ENCODE measurements at regions not wholly inside any gene's neighbourhood (a gene's known extent, or its start where the extent isn't known, plus 50 kb on each side); places are given as distances from the start of the nearest gene placed in this dataset.

DNA sequence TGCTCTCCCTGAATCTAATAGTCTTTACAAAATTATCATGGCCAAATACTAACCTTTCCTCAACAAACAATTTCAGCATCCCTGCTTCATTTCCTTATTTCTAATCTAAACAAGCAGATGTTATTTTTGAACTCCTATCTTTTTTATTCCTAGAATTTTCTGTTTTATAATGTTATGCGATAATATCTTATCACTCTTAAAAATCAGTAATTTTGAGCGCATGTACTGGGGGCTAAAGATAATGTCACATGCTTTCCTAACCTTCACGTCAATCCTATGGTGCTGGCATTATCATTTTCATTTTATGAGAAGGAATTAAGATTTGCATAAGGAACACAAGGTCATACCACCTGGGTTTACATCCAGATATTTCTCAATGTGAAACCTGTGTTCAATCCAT lies 648.0 kb downstream of the BRINP1 start:
- no peak for DNase-seq
- no peaks in the 10 kb centered on the region for H3K36me3 ChIP-seq
- H3K27me3 ChIP-seq (ENCODE audit: low read depth) = no peaks in the 10 kb centered on the region
- no peaks in the 10 kb centered on the region for H3K4me1 ChIP-seq
- intact Hi-C loops (cut with micrococcal nuclease) = no loop called here
- H3K4me3 ChIP-seq = no peak overlapping the region
- H3K9me3 ChIP-seq (replicated peaks) = peaks cover 27% of the 10 kb centered on the region
- no peak overlapping the region for H3K27ac ChIP-seq (replicated peaks)
- TF ChIP-seq, protein P1, sequence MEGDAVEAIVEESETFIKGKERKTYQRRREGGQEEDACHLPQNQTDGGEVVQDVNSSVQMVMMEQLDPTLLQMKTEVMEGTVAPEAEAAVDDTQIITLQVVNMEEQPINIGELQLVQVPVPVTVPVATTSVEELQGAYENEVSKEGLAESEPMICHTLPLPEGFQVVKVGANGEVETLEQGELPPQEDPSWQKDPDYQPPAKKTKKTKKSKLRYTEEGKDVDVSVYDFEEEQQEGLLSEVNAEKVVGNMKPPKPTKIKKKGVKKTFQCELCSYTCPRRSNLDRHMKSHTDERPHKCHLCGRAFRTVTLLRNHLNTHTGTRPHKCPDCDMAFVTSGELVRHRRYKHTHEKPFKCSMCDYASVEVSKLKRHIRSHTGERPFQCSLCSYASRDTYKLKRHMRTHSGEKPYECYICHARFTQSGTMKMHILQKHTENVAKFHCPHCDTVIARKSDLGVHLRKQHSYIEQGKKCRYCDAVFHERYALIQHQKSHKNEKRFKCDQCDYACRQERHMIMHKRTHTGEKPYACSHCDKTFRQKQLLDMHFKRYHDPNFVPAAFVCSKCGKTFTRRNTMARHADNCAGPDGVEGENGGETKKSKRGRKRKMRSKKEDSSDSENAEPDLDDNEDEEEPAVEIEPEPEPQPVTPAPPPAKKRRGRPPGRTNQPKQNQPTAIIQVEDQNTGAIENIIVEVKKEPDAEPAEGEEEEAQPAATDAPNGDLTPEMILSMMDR (IDR thresholded peaks at IDR 0.05; ENCODE audit: borderline replicate concordance) = no peak

DNA sequence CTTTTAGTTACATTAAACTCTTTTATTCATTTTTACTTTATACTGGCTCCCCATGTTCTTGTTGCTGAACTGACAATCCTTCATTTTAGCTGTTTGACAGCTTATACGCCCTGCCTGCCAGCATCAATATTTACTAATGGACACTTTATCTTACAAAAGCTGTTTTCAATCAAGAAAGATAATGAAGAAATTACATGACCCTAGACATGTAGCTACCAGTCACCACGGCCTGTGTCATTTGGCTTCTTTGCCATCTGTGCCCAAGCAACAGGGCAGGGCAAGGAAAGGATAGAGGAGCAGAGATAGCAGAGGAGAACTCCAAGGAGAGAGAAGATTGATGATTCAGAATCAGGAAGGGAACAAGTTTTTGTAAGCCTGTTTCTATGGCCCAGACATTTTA lies 647.3 kb downstream of the BRINP1 start:
- Histone ChIP-seq H3K36me3 (no peaks in the 10 kb centered on the region), H3K27me3 (ENCODE audit: low read depth) (no peaks in the 10 kb centered on the region), H3K9me3 (replicated peaks) (peaks cover 33% of the 10 kb centered on the region), H3K4me3 (no peak overlapping the region), H3K27ac (replicated peaks) (no peak overlapping the region), H3K4me1 (no peaks in the 10 kb centered on the region)
- no peak for DNase-seq
- TF ChIP-seq, protein P1 (IDR thresholded peaks at IDR 0.05; ENCODE audit: borderline replicate concordance) = no peak
- intact Hi-C loops (cut with micrococcal nuclease) = no loop called here

DNA sequence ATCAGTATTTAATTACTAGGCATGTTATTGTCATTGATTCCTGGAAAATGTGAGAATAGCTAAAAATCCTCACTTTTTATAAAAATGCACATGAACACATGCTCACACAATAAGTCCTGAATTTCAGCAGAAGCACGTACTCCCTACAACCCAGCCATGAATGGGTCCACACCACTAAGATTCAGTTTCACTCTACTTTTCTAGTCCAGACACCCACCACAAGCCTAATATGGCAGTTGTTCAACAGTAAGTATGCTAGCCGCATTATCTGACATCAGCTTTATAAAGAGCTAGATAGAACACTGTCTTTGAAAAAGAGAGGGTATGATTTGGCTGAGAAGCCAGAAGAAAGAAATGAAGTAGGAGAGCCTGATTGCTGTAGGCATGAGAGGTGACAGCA lies 639.3 kb downstream of the BRINP1 start:
- Histone ChIP-seq H3K36me3 (no peaks in the 10 kb centered on the region), H3K9me3 (replicated peaks) (peaks cover 26% of the 10 kb centered on the region), H3K4me3 (no peak overlapping the region), H3K27me3 (ENCODE audit: low read depth) (peaks cover 15% of the 10 kb centered on the region), H3K4me1 (no peaks in the 10 kb centered on the region), H3K27ac (replicated peaks) (no peak overlapping the region)
- intact Hi-C loops (cut with micrococcal nuclease) = no loop called here
- TF ChIP-seq, protein P1 (IDR thresholded peaks at IDR 0.05; ENCODE audit: borderline replicate concordance) = no peak
- no peak for DNase-seq

DNA sequence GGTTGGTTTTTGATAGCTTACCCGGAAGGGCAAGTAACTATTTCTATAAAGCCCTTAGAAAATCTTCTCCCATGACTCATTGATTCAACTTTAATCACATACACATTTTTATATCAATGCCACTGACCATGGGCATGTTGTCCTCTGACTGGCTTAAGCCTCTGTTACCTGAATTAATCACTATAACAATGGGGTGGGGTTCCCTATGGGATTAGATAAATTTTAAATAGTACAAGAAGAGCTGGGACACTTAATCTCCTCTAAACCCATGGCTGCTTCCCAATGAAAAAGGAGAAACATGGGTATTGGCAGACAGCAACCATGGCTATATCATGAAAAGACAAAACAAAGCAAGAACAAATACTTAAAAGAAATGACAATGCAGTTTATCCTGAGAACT lies 636.2 kb downstream of the BRINP1 start:
- intact Hi-C loops (cut with micrococcal nuclease) = no loop called here
- TF ChIP-seq, protein P1 (IDR thresholded peaks at IDR 0.05; ENCODE audit: borderline replicate concordance) = no peak
- Histone ChIP-seq H3K27ac (replicated peaks) (no peak overlapping the region), H3K36me3 (no peaks in the 10 kb centered on the region), H3K9me3 (replicated peaks) (peaks cover 33% of the 10 kb centered on the region), H3K4me1 (no peaks in the 10 kb centered on the region), H3K27me3 (ENCODE audit: low read depth) (peaks cover 15% of the 10 kb centered on the region), H3K4me3 (no peak overlapping the region)
- no peak for DNase-seq

DNA sequence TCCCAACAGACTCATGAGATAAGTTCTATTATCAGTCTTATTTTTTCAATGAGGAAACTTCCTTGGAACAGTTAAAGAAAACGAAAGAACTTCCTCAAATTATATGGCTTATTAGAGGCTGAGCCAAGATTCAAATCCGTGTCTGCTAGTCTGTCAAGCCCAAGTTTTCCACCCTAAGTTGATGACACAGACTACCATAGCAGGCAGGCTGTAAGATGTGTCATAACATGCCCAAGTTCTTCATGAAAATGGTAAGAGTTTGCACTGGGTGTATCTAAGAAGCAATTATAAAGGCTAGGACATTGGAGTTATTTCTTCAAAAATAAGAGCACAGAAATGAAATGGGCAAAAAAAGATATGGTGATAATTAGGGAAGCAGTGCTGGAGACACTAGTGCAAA lies 634.5 kb downstream of the BRINP1 start:
- Histone ChIP-seq H3K27me3 (ENCODE audit: low read depth) (peaks cover 15% of the 10 kb centered on the region), H3K27ac (replicated peaks) (no peak overlapping the region), H3K4me3 (no peak overlapping the region), H3K36me3 (no peaks in the 10 kb centered on the region), H3K9me3 (replicated peaks) (peaks cover 33% of the 10 kb centered on the region), H3K4me1 (no peaks in the 10 kb centered on the region)
- TF ChIP-seq, protein P1 (IDR thresholded peaks at IDR 0.05; ENCODE audit: borderline replicate concordance) = no peak
- intact Hi-C loops (cut with micrococcal nuclease) = no loop called here
- no peak for DNase-seq

DNA sequence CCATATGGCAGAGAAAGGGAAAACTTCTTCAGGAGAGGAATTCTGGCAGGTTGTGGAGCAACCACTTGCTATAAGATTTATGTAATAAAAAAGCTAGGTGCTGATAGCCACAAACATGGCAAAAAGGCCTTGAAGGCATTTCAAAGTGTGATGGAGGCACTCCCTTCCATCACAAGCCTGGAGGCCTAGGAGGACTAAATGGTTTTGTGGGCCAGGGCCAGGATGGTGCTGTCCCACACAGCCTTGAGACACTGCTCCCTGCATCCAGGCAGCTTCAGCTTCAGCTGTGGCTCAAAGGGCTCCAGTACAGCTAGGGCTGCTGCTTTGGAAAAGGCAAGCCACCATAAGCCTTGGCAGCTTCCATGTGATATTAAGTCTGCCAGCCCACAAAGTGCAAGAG lies 632.8 kb downstream of the BRINP1 start:
- no peak overlapping the region for H3K27ac ChIP-seq (replicated peaks)
- no peaks in the 10 kb centered on the region for H3K36me3 ChIP-seq
- H3K4me3 ChIP-seq = no peak overlapping the region
- H3K9me3 ChIP-seq (replicated peaks) = peaks cover 33% of the 10 kb centered on the region
- DNase-seq = no peak
- H3K27me3 ChIP-seq (ENCODE audit: low read depth) = peaks cover 7% of the 10 kb centered on the region
- TF ChIP-seq, protein P1 (IDR thresholded peaks at IDR 0.05; ENCODE audit: borderline replicate concordance) = no peak
- no peaks in the 10 kb centered on the region for H3K4me1 ChIP-seq
- intact Hi-C loops (cut with micrococcal nuclease) = no loop called here

Data from left ventricle myocardium inferior (tissue), 1 donor.